ENCODE measurements at regions not wholly inside any gene's neighbourhood (a gene's known extent, or its start where the extent isn't known, plus 50 kb on each side); places are given as distances from the start of the nearest gene placed in this dataset.

DNA sequence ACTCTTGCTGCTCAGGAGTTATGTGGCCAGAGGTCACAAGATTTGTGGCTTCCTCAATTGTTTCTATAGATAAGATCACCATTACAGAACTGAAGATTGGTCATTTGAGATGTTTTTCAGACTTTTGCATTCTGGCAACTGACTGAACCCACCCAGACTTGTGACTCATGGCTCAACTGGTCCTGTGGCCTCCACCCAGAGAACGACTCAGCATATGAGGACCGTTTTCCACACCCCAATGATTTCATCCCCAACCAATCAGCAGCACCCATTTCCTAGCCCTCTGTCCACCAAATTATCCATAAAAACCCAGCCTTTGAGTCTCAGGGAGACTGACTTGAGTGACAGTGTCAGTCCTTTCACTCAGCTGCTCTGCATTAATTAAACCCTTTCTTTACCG lies 143.2 kb upstream of the ASIC2 start:
- TF ChIP-seq SUZ12 (IDR thresholded peaks at IDR 0.05; ENCODE audit: extremely low read depth, insufficient read depth, insufficient read length), result no peak
- no peak for TF ChIP-seq YY1 (IDR thresholded peaks at IDR 0.05; ENCODE audit: insufficient read depth, insufficient read length)
